ENCODE measurements at regions not wholly inside any gene's neighbourhood (a gene's known extent, or its start where the extent isn't known, plus 50 kb on each side); places are given as distances from the start of the nearest gene placed in this dataset.

DNA sequence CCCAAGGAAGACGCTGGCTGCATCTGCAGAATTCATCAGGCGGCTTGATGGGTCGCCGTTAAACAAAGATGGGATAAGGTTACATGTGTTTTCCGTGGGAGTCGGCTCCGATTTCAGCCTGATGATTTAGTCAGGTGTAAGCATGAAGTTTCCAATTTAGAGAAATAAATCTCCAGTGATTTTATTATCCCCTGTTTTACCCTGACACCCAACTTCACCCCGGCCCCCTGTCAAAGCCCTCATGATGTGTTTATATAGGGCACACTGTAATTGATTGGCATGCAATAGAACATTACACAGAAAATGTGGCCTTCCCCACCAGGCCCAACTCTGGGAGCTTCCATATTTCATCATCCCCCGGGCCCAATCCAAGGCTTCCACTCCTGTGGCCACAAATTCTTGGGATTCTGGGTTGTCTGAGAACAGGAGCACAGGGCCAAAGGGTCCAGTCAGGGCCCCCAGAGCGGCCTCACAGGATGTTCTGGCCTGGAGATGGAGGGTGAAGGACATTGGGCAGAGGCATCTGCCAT lies 72.5 kb downstream of the FOXD2 start:
- Mint-ChIP-seq H3K36me3 (peaks cover 7% of the 10 kb centered on the region), H3K9me3 (peaks cover 5% of the 10 kb centered on the region), H3K27me3 (peaks cover 75% of the 10 kb centered on the region), H3K27ac (no peak overlapping the region), H3K4me3 (no peak overlapping the region), H3K4me1 (ENCODE audit: unreplicated experiment) (peaks cover 28% of the 10 kb centered on the region)
- no peak for DNase-seq (ENCODE audit: extremely low spot score, unreplicated experiment)
- TF ChIP-seq CTCF (conservative IDR thresholded peaks at IDR 0.05) = no peak

- H3K4me3 Mint-ChIP-seq = no peak overlapping the region
- peaks cover 7% of the 10 kb centered on the region for H3K36me3 Mint-ChIP-seq
- no peak for TF ChIP-seq CTCF (conservative IDR thresholded peaks at IDR 0.05)
- DNase-seq (ENCODE audit: extremely low spot score, unreplicated experiment) = no peak
- H3K27ac Mint-ChIP-seq = no peak overlapping the region
- H3K4me1 Mint-ChIP-seq (ENCODE audit: unreplicated experiment) = peaks cover 28% of the 10 kb centered on the region
- peaks cover 5% of the 10 kb centered on the region for H3K9me3 Mint-ChIP-seq
- H3K27me3 Mint-ChIP-seq = peaks cover 66% of the 10 kb centered on the region
Observed at GRCh38 chr1:47511825-47512224, 74.0 kb downstream of the FOXD2 start.

DNA sequence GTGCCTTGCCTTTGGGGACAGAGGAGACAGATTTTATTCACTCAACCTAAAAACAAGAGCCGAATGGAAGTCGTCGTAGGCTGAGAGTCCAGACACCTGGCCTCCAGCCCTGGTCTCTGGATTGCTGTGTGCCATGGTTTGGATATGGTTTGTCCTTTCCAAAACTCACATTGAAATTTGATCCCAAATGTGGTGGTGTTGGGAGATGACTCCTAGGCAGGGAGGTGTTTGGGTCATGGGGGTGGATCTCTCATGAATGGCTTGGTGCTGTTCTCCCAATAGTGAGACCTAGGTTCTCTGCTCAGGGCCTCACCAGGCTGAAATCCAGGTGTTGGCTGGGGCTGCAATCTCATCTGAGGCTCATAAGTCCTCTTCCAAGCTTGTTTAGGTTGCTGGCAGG lies 75.5 kb downstream of the FOXD2 start:
- Mint-ChIP-seq H3K4me3 (no peak overlapping the region), H3K27ac (no peak overlapping the region), H3K27me3 (peaks cover 75% of the 10 kb centered on the region), H3K4me1 (ENCODE audit: unreplicated experiment) (peaks cover 28% of the 10 kb centered on the region), H3K9me3 (peaks cover 5% of the 10 kb centered on the region), H3K36me3 (peaks cover 7% of the 10 kb centered on the region)
- DNase-seq (ENCODE audit: extremely low spot score, unreplicated experiment) = no peak
- TF ChIP-seq CTCF (conservative IDR thresholded peaks at IDR 0.05) = no peak

GRCh38 chr1:47514229-47514628 lies 76.4 kb downstream of the FOXD2 start:
- TF ChIP-seq CTCF (conservative IDR thresholded peaks at IDR 0.05) = no peak
- peaks cover 24% of the 10 kb centered on the region for H3K4me1 Mint-ChIP-seq (ENCODE audit: unreplicated experiment)
- peaks cover 5% of the 10 kb centered on the region for H3K9me3 Mint-ChIP-seq
- no peak overlapping the region for H3K27ac Mint-ChIP-seq
- no peak overlapping the region for H3K4me3 Mint-ChIP-seq
- H3K36me3 Mint-ChIP-seq = peaks cover 7% of the 10 kb centered on the region
- DNase-seq (ENCODE audit: extremely low spot score, unreplicated experiment) = no peak
- H3K27me3 Mint-ChIP-seq = peaks cover 73% of the 10 kb centered on the region

DNA sequence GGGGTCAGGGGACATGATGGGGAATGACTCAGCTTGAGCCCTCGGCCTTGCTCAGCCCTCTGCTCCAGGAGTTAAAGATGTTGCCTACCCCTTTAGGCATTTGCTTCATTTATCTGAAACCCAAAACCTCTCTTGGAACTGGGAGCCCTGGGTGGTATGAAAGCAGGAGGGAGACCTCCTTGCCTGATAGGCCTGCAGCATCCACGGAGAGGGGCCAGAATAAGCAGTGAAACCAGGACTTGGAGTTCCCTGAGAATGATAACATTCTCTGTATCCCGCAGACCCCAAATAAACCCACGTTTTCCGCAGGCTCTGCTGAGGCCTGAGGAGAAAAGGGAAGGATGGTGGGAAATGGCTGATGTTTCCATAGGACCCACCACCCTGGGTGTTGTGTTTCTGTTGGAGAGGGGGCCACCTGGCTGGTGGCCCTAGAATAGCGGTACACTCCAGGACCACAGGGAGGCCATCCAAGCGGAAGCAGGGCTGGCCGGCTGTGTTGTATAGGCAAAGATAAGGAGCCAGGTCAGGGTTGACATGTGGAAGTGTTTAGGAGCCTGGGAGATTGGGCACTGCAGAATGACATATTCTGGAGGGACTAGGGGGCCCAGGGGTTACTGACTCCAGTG lies 77.4 kb downstream of the FOXD2 start:
- no peak overlapping the region for H3K4me3 Mint-ChIP-seq
- H3K27me3 Mint-ChIP-seq = peaks cover 70% of the 10 kb centered on the region
- DNase-seq (ENCODE audit: extremely low spot score, unreplicated experiment) = no peak
- no peak overlapping the region for H3K27ac Mint-ChIP-seq
- no peak for TF ChIP-seq CTCF (conservative IDR thresholded peaks at IDR 0.05)
- H3K9me3 Mint-ChIP-seq = peaks cover 5% of the 10 kb centered on the region
- peaks cover 7% of the 10 kb centered on the region for H3K36me3 Mint-ChIP-seq
- H3K4me1 Mint-ChIP-seq (ENCODE audit: unreplicated experiment) = peaks cover 14% of the 10 kb centered on the region
